Memory B cell (primary cell): ENCODE measurements at regions not wholly inside any gene's neighbourhood (a gene's known extent, or its start where the extent isn't known, plus 50 kb on each side); places are given as distances from the start of the nearest gene placed in this dataset.

Source experiments
- ATAC-seq: fragments of 150-1000 bp; cut with Tn5 transposase; 2 replicates; pipeline ENCODE4 v1.10.0; 2021; ENCODE audit warnings: low read depth, mild to moderate bottlenecking, moderate library complexity
- DNase-seq, 2 donors: peaks; one replicate each; pipeline ENCODE4 v3.0.0; 2022; ENCODE audit warnings: low spot score in 2 of 2
- H3K27ac Mint-ChIP-seq: one replicate; pipeline ENCODE4 v1.8.0; 2022; ENCODE audit warnings: mild to moderate bottlenecking, moderate library complexity, mixed read lengths
- H3K27me3 Mint-ChIP-seq: one replicate; pipeline ENCODE4 v1.8.0; 2022; ENCODE audit warnings: mixed read lengths
- H3K36me3 Mint-ChIP-seq: one replicate; pipeline ENCODE4 v1.8.0; 2022; ENCODE audit warnings: mild to moderate bottlenecking, mixed read lengths
- H3K4me1 Mint-ChIP-seq: one replicate; pipeline ENCODE4 v1.8.0; 2022; ENCODE audit warnings: mixed read lengths
- H3K4me3 Mint-ChIP-seq: one replicate; pipeline ENCODE4 v1.8.0; 2022; ENCODE audit warnings: mild to moderate bottlenecking, moderate library complexity, mixed read lengths
- H3K9me3 Mint-ChIP-seq: one replicate; pipeline ENCODE4 v1.8.0; 2022; ENCODE audit warnings: mixed read lengths

DNA sequence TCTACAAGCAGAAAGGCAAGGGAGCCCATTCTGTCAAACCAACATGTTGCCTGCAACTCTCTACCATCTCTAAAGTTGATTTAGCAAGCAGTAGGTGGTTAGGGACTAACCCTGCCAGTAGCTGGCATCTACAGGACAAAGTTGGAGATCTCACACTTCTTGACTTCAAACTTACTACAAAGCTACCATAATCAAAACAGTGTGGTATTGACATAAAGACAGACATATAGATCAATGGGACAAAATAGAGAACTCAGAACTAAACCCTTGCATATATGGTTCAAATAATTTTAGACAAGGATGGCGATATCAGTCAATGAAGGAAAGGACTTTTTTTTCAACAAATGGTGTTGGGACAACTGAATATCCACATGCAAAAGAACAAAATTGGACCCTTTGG lies 84.9 kb downstream of the MAP3K8 start:
- Mint-ChIP-seq H3K36me3 (no peaks in the 10 kb centered on the region), H3K4me3 (no peak overlapping the region), H3K9me3 (no peaks in the 10 kb centered on the region), H3K4me1 (peaks cover 8% of the 10 kb centered on the region), H3K27ac (no peak overlapping the region), H3K27me3 (no peaks in the 10 kb centered on the region)
- DNase-seq (no peak), ATAC-seq (no peak)
